ENCODE measurements at regions not wholly inside any gene's neighbourhood (a gene's known extent, or its start where the extent isn't known, plus 50 kb on each side); places are given as distances from the start of the nearest gene placed in this dataset.

- no peak for DNase-seq
These were observed 165.4 kb upstream of the PLEKHG7 start for GRCh38 chr12:92537290-92537960.

DNA sequence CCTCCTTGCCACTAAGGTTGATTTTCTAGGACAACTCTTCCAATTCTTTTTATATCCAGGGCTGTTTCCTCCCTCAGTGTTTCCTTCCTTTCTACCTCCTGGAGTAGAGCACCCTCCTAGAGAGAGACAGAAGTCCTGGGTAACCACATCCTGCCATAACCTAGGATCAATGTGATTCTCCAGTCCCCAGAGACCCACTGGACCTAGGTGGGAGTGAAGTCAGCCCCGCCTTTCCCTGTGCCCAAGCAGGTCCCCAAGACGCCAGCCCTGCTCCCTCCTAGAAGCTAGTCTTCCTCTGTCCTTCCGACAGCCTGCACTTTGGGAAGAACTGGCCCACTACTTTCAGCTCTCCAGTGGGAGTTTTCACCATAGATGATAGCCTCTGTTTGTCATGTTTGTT is 166.8 kb upstream of the PLEKHG7 start:
- no peak for DNase-seq

DNA sequence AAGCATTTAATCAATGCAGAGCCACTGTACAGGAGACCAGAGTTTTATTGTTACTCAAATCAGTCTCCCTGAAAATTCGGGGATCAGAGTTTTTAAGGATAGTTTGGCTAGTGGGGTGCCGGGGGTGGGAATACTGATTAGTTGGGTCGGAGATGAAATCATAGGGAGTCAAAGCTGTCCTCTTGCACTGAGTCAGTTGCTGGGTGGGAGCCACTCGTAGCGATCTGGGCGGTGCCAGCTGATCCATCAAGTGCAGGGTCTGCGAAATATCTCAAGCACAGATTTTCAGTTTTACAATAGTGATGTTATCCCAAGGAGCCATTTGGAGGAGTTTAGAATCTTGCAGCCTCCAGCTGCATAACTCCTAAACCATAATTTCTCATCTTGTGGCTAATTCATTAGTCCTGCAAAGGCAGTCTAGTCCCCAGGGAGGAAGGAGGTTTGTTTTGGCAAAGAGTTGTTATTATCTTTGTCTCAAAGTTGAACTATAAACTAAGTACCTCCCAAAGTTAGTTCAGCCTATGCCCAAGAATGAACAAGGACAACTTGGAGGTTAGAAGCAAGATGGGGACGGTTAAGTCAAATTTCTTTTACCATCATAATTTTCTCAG is 169.4 kb upstream of the PLEKHG7 start:
- no peak for DNase-seq

DNA sequence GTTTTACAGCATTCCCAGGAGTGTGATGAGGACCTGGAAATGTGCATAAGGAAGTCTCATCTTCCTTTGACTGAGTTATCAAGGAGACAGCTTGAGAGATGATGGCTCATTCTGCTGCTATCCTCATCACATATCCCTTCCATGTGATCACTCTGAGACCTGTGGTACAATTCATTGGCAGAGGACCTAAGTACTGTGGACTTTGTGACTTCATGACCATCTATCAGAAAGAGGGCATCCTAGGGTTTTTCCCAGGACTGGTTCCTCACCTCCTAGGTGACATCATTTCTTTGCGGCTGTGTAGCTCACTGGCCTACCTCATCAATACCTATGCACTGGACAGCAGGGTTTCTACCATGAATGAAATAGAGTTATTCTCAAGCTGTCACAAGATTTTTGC is 172.1 kb upstream of the PLEKHG7 start:
- no peak for DNase-seq

- DNase-seq, result no peak
These were observed 172.8 kb upstream of the PLEKHG7 start for GRCh38 chr12:92529944-92530343.

DNA sequence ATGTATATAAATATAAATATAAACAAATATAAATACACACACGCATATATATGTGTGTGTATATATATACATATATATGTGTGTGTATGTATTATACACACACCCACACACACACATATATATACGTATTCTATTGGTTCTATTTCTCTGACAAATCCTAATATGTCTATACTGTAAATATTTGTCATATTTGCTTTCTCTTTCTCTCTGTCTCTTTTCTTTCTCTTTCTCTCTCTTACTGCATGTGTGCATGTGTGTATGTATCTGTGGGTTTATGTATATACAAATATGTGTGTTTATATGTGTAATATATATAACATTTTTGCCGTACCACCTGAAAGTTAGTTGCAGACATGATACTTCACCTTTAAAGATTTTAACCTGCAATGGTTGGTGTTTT is 174.2 kb upstream of the PLEKHG7 start:
- no peak for DNase-seq

DNA sequence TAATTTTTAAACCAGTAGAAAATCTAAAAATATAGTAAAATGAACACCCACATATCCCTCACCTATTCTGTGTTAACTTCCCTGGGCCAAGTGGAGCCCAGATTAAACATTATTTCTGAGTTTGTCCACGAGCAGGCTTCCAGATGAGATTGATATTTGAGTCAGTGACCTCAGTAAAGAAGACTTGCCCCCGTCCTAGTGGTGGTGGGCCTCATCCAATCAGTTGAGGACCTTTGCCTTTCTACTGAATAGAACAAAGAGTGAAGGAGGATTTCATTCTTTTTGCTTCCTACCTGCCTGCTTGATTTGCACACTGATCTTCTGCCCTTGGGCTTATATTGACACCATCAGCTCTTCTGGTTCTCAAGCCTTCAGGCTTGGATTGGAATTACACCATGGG is 174.7 kb upstream of the PLEKHG7 start:
- DNase-seq, result no peak

DNA sequence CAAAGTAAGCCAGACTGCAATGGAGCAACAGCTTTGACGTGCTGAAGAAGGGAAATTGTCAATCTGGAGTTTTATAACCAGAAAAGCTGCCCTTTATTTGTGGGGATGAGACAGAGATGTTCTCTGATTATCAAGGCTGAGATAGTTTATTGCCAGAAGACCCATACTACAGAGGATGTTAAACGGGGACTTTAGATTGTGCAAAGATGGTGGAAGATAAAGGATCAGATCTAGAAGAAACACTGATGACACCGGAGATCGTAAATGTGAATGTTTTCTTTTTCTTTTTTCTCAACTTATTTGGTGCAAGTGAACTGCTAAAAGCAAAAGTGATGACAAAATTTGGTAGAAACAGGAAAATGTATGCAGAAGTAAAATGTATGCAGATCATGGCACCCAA is 178.3 kb upstream of the PLEKHG7 start:
- DNase-seq, result no peak

DNA sequence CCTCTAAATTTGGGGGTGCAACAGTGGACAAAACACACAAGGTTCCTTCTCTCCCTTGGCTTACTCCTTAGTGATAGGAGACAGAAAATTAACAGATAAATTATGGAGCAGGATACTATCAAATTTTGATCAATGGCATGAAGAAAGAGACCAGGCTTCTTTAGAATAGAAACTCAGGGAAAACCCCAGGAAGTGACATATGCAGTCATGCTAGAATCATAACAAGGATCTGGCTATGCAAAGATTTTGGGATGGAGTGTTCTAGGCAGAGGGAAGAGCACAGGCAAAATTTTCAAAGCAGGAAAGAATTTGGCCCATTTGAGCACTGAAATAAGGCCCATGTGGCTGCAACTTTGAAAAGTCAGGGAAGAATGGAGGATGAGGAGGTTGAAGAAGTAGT is 182.3 kb upstream of the PLEKHG7 start:
- no peak for DNase-seq

DNA sequence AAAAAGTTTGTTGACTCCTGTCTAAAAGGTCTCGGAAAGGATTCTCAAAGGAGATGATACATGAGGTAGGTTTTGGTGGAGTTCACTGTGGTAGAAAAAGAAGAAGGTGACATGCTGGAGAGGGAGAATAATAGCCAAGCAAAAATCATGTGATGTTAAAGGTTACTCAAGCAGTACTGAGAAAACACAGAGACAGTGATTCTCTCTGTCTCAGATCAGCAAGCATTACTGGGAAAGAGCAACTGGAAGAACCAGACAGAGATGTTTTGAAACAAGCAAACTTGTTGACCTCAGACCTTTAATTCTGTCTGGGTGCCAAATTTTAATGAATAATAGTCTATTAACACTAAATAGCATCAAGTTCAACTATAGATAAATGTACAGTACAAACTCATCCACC is 183.5 kb upstream of the PLEKHG7 start:
- no peak for DNase-seq

DNA sequence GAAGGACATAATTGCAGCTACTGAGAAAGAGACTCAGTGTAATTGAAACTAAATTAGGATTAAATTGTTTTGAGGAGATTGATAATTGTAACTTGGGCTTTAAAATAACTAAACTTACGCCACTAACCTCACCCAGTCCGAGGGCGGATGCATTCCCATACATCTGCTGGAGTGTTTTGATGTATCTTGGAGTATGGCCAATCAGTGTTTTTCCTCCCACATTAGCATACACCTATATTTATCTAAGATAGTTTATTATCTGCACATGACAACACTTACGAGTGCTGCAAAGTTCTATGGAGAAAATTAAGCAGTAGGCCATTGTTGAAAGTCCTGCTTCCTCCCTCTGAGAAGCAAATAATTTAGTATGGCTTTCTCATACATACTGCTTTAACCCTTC is 184.7 kb upstream of the PLEKHG7 start:
- no peak for DNase-seq

DNA sequence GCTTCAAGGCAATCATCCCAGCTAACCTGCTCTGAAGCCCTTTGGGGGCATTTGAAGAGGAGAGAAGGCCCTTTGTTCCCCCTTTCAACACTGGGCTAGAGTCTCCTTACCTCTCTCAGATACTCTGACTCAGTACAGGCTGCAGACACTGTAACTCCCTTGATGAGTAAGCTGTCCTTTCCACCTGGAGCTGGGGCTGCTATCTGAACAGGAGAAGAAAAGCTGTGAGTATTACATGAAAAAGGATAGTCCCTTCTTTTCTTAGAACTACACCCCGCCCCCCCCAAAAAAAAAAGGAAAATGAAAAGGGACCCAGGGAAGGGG is 186.6 kb upstream of the PLEKHG7 start:
- DNase-seq, result peak in 1 of 56 donors; percentile 14

- DNase-seq, result no peak
These were observed 189.5 kb upstream of the PLEKHG7 start for GRCh38 chr12:92513231-92513730.

- DNase-seq, result no peak
These were observed 191.0 kb upstream of the PLEKHG7 start for GRCh38 chr12:92511786-92512185.

DNA sequence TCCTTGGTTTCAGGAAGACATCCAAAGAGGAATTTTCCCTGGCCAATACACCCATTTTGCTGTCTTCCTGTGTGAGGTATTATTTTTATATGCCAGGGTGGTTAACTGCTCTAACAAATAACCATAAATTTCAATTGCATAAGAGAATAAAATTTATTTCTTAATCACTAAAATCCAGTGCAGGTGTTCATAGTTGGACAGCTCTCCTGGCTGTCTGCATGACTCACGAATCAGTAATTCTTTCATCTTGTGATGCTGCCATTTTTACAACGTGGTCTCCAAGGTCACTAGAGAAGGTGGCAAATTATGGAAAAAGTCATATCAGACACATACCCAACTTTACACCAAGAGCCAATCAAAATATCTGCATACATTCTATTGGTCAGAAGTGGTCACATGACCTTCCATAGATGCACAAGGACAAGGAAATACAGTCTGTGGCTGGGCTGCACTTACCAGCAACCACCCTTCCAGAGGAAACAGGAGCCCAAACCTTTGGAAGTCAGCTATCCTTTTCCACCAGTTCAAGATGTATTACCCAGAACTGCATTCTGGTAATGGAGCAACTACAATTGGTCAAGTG is 193.5 kb upstream of the PLEKHG7 start:
- no peak for DNase-seq

DNA sequence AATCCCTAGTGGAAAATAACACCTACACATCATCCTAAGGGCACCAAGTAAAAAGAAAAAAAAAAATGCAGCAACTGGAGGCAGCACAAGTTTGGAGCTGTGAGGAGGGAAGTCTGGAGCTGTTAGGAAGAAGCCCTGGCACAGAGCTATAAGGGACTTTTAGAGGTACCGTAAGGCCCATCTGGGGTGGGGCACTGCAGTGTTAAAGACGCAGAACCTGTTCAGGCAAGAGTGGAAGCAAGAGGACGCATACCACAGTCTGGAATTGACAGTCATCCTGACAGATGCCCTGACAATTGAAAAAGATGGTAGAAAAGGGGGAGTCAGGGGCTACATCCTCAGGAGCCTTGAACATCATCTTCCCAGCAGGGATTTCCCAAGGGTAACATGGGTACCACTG is 195.9 kb upstream of the PLEKHG7 start:
- no peak for DNase-seq

- no peak for DNase-seq
These were observed 196.3 kb upstream of the PLEKHG7 start for GRCh38 chr12:92506460-92506859.

DNA sequence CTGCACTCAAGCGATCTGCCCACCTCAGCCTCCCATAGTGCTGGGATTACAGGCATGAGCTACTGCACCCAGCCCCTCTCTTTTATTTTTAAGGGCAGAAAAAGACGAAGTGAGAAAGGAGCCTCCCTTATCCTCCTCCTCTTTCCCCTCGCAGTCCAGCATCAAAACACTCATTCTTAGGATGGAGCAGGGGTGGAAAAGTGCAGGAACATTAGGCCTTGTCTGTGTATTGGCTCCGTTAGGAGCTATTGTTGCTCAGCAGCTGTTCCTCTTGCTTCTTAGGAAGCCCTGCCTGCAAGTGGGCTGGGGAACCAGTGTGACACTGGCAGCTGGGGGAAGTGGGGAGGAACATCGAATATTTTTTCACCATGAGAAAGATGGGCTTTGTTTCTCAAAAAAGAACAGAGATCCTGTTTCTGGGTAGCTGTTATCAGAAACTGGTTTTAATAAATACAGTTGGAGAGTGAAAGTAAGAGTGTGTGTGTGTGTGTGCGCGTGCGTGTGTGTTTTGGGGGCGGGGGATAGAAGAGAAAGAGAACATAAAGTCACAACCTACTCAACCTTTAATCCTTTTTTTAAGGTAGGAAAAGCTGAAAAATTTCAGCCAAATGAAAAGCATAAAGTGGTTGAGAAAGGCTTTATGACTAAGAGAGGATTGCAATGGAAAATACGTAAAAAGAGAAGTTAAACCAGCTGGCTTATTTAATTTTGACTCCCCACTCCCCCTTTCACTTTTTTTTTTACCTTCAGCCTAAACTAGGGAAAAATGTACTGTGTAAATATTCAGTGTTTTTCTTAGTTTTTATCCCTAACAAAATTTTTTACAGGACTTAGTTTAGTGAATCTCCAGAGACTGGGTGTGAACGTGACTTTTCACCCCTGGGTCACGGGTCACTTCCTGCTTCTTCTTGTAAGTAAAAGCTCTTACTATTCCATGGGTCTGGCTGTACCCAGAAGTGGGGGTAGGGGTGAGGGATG is 197.2 kb upstream of the PLEKHG7 start:
- peak in 34 of 56 donors; percentile 6 to 71 (median 20) for DNase-seq

GRCh38 chr12:92504594-92504981 is 198.2 kb upstream of the PLEKHG7 start:
- DNase-seq, result peak in 4 of 56 donors; percentile 6 to 24 (median 12)

DNA sequence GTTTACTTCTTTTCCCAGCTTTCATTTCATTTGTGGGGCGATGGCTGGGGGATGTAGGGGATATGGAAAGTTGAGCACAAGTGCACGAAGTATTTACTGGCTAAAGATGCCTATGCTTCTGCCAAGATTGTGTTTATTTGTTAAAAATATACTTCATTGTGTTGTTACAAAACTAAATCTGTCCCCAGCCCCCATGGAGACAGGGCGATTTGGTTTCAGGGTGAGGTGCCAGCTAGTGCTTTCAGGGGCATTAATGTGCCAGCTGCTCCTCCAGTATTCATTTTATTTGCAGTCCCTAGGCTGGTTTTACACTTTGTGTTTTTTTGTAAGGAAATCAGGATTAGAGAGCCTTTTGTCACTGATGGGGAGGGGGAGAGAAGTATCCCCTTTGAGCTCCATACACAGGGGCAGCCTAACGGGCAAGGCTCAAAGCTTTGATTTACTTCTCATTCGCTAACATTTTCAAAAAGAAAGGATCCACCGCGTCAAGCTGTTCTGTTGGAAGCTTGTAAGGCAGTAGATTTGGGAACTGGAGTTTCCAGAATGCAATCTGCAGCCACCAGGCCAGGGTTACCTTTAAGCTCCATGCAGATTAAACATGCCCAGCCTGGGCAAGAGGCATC is 198.7 kb upstream of the PLEKHG7 start:
- DNase-seq, result peak in 4 of 56 donors; percentile 2 to 24 (median 10)
